Epithelial cell of esophagus (primary cell): ENCODE measurements at regions not wholly inside any gene's neighbourhood (a gene's known extent, or its start where the extent isn't known, plus 50 kb on each side); places are given as distances from the start of the nearest gene placed in this dataset.
A peak's percentile ranks its signal among the peaks of the same experiment; 100 is the strongest.

Experiments used
- DNase-seq: peaks from one replicate; pipeline ENCODE4 v3.0.0; 2010; ENCODE audit warnings: low read depth
- H3K4me3 ChIP-seq: 2 replicates; pipeline ENCODE4 v1.5.1; 2011; ENCODE audit warnings: mild to moderate bottlenecking, low read length, control low read depth
- CTCF ChIP-seq: IDR thresholded peaks from 2 replicates; pipeline ENCODE4 v1.5.1; 2011; ENCODE audit warnings: low read depth, mild to moderate bottlenecking, low read length, control low read depth, inconsistent platforms; ENCODE audit not compliant: insufficient read depth; ENCODE audit errors: missing control alignments

DNA sequence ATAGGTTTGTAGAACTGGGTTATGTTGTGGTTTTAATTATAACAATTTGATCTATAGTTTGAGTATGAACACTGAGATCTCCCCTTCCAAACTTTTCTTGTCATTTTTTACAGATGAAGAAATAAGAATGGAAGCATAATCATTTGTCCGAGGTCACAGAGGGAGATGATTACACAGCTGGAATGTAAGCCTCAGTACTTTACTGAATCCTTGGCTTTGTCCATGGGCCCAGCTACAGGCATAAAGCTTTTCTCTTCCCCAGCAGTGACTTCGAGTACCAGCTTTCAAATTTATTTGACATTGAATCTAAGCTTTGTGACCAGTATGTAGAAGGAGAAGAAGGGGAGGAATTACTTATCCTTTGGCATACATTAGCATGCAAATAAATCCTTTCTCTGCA lies 80.9 kb upstream of the DCBLD2 start:
- no peak overlapping the region for H3K4me3 ChIP-seq
- no peak for TF ChIP-seq CTCF
- no peak for DNase-seq

- H3K4me3 ChIP-seq, result no peak overlapping the region
- peak; percentile 44 for DNase-seq
- TF ChIP-seq CTCF, result no peak
Observed at GRCh38 chr3:98980915-98981596, 79.6 kb upstream of the DCBLD2 start.

DNA sequence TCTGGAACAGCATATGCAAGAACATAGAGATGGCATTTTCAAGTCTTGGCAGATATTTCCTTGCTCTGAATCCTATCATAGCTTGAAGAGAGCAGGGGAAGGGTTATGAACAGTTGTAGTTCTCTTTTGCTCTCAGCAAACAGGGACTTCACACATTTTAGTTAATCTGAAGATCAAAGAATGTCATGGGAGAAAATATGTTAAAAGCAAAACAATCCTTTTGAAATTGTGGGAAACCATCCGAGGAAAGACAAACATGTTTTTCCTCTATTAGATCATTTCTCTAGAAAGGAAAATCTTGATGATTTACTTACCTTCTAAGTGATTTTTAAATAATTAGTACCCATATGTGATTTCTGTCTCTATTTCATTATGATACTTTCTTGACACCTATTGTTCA lies 77.8 kb upstream of the DCBLD2 start:
- DNase-seq, result no peak
- TF ChIP-seq CTCF, result no peak
- H3K4me3 ChIP-seq, result no peak overlapping the region

DNA sequence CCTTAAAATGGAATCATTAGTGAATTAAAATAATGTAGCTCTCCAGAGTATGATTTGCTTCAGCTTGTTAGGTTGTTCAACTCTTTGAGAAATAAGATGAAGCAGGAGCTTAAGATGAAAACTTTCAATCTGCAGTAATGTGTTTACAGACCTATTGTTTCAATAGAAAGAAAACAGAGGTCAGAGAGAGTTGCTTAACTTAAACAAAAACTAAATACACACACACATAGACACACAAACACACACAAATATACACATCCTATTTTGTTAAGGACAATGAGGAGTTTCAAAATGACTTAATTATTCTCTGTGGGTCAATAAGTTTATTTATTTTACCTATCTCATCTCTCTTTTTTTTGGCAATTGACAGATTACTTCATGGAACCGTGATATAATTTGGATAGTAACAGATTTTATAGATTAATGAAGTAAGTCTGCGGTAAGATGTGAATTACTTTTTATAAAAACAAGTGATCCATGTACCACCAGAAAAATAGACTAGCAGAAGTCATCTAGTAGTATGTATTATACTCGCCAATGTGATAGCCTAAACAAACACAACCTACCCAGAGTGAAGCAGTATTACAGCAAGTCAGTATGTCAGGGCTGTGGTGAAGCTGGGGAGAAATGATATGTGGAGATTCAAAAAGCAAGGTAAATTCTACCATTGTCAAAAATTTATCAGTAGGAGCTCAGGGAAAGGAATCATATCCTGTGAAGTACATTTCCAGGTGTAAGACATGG lies 76.7 kb upstream of the DCBLD2 start:
- no peak for DNase-seq
- no peak for TF ChIP-seq CTCF
- no peak overlapping the region for H3K4me3 ChIP-seq

- DNase-seq, result peak; percentile 80
- H3K4me3 ChIP-seq, result no peak overlapping the region
- no peak for TF ChIP-seq CTCF
Observed at GRCh38 chr3:98977520-98977919, 76.0 kb upstream of the DCBLD2 start.

GRCh38 chr3:98974442-98974841 lies 72.9 kb upstream of the DCBLD2 start:
- TF ChIP-seq CTCF, result no peak
- DNase-seq, result no peak
- H3K4me3 ChIP-seq, result no peak overlapping the region
